NCI-H2081 (cell line): ENCODE measurements at regions not wholly inside any gene's neighbourhood (a gene's known extent, or its start where the extent isn't known, plus 50 kb on each side); places are given as distances from the start of the nearest gene placed in this dataset.
A peak's percentile ranks its signal among the peaks of the same experiment; 100 is the strongest.

Experiments used
- DNase-seq, 2 experiments: peaks; one replicate each; lab custom pipeline; 2025; lab: John Stamatoyannopoulos, UW

DNA sequence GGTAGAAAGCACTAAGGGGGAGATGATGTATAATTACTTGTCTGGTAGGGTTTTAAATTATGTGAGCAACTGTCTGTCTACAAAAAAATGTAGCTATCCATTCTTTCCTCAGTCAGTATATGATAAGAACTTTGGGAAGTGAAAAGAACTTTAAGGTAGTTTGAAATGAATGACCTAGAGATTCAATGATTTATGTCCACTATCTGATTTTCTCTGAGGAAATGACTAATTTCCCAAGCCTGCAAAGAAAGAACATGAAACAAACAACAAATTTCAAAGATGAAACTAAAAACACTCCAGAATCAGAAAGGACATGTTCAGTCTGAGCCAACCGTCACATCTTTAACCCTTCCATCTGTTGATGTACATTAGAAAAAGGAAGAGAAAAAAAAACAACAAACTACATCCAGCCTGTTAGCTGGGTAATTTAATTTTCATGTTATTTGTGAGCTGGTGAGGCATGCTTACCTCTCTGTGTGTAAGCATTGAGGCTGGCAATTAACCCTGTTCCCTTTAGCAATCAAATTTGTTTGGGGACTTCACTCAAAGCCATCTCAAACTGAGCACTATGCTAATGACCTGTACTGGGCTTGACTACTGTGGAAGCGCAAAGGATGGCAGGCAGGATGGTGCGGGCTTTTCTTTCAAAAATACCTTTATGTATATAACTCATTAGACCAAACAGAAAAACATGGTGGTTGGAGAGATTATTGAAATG is 220.1 kb downstream of the TUSC7 start:
- no peak for DNase-seq

DNA sequence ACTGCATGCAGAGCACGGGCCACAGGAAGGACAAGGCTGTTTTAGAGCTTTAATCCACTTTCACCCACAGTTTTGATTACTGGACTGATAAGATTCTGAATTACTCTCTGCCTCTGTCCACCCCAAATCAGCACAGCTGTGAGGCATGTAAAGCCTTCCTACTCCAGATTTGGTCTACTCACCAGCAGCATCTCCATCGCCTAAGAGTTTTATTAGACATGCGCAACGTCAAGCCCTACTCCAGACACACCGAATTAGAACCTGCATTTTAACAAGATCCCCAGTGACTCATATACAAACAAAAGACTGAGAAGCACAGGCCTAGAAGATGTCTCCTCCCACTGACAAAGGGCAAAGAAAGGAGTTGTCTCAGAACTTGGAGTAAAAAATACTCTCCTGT is 221.2 kb downstream of the TUSC7 start:
- DNase-seq = no peak

DNA sequence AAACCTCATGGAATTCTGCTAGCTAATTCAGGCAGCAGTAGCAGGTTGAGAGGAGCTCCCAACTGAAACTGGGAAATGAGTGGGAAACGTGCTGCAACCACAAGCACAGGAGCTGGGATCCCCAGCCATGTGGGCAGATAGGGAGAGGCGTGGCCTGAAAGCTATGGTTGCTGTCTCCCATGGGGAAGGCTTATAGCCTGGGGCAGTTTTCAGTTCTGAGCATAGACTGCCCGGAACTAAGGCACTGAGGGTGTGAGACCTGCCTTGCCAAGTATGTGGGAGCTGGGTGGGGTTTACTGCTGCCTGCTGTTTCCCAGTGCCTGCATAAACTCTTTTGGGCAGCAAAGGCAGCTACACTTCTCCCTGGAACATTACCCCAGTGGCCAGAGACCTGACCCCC is 229.5 kb downstream of the TUSC7 start:
- DNase-seq = peak in 1 of 2 experiments; percentile 34

DNA sequence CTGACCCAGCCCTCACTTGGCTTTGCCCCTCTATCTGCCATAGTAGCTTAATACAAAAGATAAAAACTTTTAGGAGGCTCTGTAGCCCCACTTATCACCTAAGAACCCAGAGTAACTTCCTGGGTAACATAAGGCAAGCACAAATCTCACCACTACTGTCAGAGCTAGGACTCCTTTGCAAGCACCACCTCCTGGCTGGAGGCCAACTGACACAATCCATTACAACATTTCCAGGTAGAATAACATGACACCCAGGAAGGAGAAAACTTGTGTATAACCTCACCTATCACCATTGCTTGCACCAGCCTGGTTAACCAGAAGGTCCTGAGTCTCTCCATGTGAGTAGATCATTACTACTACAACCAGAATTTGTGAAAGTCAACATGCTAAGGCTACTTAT is 230.0 kb downstream of the TUSC7 start:
- DNase-seq = no peak

- DNase-seq = no peak
Measured at GRCh38 chr3:116940719-116941118, 231.1 kb downstream of the TUSC7 start.

- DNase-seq = no peak
Measured at GRCh38 chr3:116946376-116946775, 236.8 kb downstream of the TUSC7 start.

- no peak for DNase-seq
Measured at GRCh38 chr3:116947148-116947547, 237.6 kb downstream of the TUSC7 start.

GRCh38 chr3:116947809-116948208 is 238.2 kb downstream of the TUSC7 start:
- peak in 1 of 2 experiments; percentile 5 for DNase-seq

- DNase-seq = no peak
Measured at GRCh38 chr3:116950301-116951055, 240.9 kb downstream of the TUSC7 start.

- DNase-seq = no peak
Measured at GRCh38 chr3:116951610-116952009, 242.0 kb downstream of the TUSC7 start.

GRCh38 chr3:116958291-116958690 is 248.7 kb downstream of the TUSC7 start:
- no peak for DNase-seq

DNA sequence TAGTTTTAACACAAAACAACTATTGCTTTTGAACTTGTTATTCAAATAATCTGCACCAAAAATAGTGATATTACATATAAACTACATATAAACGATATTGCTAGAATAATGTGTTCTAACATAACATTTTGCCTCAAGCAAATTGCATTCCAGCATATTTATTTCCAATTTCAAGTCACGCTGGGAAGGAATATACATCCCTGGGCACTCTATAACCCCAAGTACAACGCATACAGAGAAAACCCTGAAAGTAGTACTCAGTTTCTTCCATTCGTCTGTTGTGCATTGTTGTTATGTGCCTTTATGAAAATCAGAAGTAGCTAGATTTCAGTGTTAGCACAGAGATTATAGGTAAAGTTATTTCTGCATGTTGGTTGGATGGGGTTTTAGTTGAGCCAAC is 251.5 kb downstream of the TUSC7 start:
- DNase-seq = no peak

GRCh38 chr3:116963802-116964201 is 254.2 kb downstream of the TUSC7 start:
- no peak for DNase-seq

- DNase-seq = no peak
Measured at GRCh38 chr3:116966649-116967048, 257.1 kb downstream of the TUSC7 start.

GRCh38 chr3:116969135-116969534 is 259.6 kb downstream of the TUSC7 start:
- no peak for DNase-seq

- DNase-seq = no peak
Measured at GRCh38 chr3:116969646-116970045, 260.1 kb downstream of the TUSC7 start.

DNA sequence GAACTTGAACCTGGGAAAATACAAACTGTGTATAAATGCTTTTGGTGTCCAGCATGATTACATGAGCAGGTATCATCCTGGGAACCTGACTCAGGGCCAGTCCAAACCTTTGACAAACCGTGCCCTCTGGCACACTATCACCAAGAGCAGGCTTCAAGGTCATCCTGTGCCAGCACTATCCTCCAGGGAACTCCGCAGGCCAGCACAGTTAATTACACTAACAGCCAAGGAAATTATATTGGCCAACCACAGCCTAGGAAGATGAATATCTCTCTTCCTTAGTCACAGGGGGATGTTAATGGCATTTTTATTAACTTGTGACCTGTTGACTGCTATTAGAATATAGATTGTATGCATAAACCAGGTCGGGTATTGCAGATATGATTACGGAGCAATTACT is 262.0 kb downstream of the TUSC7 start:
- DNase-seq = no peak

DNA sequence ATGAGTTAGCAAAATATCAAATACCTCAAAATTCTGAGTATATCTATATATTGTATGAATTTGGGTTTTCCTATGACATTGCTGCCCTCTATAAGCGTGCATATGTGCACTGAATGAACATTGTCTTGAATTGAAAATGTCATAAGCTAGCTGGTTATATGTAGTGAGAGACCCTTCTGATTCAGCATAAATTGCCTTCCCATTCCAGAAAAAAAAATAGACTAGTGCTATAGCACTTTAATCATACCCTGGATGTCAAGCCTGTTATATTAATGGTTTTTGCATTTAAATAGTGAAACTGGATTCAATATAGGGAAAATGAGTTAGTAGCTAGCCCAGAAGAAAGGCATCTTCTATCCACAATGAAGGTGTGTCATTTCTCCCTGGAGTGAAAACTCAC is 265.1 kb downstream of the TUSC7 start:
- DNase-seq = no peak

DNA sequence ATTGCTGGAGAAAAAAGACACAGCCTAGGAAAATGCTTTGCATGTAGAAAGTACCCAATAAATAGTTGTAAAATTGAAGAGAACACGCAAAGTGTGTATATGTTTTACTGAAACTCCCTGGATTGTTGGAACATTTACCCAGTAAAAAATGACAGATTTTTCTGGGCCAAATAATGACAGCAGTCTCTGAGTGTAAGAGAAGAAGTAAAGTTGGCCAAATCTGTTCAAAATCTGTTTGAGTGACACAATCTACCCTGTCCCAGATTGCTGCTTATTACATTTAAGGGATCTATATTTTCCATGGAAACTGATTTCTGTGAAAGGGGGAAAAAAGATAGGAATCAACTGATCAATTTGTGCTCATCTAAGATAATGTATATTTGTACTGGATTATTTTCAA is 267.9 kb downstream of the TUSC7 start:
- no peak for DNase-seq

GRCh38 chr3:116980099-116980498 is 270.5 kb downstream of the TUSC7 start:
- DNase-seq = peak; percentile 2 to 40

- DNase-seq = no peak
Measured at GRCh38 chr3:116981089-116981488, 271.5 kb downstream of the TUSC7 start.

DNA sequence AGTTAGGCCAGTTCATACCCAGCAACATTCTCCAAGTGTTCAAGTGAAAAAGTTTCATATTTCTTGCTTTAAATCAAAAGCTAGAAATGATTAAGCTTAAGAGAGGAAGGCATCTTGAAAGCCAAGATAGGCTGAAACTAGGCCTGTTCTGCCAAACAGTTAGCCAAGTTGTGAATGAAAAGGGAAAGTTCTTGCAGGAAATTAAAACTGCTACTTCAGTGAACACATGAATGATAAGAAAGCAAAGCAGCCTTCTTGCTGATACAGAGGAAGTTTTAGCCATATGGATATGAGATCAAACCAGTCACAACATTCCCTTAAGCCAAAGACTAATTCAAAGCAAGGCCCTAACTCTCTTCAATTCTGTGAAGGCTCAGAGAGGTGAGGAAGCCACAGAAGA is 274.7 kb downstream of the TUSC7 start:
- DNase-seq = no peak

GRCh38 chr3:116994351-116994879 is 284.8 kb downstream of the TUSC7 start:
- DNase-seq = no peak
